Right hindlimb (tissue), 1 donor: ENCODE measurements at regions not wholly inside any gene's neighbourhood (a gene's known extent, or its start where the extent isn't known, plus 50 kb on each side); places are given as distances from the start of the nearest gene placed in this dataset.

Experiments
- DNase-seq: peaks from one replicate; pipeline ENCODE4 v3.0.0-alpha.2; 2018

GRCh38 chr7:3196629-3197400 lies 104.2 kb upstream of the SDK1 start:
- DNase-seq = no peak

DNA sequence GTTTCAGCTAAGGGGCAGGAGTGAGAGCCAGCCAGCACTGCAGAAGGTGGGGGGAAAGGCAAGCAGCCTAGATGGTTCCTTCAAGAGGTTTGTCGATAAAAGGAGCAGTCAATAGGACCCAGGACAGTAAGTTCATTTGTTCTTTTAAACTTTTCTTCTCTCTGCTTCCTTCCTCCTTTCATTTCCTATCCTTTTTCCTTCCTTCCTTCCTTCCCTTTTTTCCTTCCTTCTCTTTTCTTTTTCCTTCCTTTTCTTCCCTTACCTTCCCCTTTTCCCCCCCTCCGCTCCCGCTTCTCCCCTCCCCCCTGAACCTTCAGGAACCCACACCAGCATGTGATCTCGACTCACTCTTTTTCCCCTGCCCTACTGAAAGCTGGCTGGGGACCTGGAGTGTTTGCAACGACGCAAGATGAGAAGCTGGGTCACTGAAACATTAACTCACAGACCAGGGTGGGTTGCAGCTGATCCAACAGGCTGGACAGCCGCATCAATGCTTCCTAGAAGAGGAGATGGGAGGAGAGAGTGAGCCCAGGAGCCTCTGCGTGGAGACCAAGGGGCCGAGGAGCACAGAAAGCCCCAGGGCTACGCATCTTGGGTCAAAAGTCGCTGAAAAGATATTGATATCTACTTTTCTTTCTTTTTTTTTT lies 103.4 kb upstream of the SDK1 start:
- DNase-seq = no peak

DNA sequence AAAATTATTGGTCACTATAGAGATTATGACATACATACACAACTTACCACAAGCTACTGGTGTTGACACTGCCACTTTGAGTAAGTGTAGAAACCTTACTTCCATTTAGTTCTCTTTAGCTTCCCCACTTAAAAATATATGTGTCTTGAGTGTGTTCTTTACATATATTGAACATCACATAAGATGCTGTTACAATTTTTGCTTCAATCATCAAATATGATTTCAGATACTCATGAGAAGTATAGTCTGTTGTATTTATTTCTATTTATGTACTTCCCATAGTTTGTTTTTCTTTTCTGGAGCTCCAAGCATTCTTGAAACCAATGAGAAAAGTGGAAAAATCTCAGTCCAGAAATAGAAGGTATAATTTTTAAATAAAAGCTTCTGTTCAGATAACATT lies 102.7 kb upstream of the SDK1 start:
- DNase-seq = no peak

GRCh38 chr7:3200504-3200903 lies 100.5 kb upstream of the SDK1 start:
- no peak for DNase-seq

DNA sequence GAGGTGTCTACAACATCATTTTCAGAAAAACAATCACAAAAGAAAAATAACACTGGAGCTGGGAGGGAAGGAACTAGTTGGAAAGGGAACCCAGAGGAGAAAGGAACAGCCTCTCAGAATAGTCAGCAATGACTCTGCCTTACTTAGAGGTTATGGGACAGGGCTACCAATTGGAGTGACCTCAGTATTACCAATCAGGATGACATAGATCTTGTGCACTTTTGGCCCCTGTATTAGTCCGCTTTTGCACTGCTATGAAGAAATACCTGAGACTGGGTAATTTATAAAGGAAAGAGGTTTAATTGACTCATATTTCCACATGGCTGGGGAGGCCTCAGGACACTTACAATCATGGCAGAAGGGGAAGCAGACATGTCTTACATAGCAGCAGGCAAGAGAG lies 99.7 kb upstream of the SDK1 start:
- no peak for DNase-seq

DNA sequence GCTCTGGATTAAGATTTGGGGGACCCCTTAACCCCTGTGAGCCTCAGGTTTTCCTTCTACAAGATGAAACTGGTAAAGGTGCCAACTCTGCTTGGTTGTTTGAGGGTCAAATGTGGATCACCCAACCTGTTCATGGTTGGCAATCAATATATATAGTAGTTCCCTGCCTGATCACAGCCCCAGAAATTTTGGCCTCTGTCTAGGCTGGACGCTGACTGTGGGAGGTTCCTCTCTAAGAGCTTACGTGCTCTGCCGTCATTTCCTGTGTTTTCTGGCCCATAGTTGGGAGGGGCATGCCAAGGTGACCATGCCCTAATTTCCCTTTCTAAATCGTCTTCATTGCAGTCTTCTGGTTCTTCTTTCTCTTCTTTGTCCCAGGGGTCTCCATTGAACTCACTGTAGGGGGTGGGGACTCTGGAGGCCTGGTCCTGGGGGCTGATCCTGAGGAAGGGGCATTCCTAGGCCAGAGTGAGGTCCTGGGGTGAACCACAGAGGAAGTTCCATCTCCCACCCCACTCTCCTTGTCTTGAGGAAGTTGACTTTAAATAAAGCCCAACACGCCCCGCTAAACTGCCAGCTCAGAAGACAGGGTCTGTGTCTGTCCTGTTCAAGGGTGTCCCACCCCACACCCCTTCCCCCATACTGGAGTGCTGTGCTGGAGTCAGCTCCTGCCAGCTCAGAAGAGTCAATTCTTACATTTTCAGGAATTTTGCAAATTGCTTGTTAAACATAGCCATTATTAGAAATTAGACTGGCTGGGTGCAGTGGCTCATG lies 98.9 kb upstream of the SDK1 start:
- no peak for DNase-seq

DNA sequence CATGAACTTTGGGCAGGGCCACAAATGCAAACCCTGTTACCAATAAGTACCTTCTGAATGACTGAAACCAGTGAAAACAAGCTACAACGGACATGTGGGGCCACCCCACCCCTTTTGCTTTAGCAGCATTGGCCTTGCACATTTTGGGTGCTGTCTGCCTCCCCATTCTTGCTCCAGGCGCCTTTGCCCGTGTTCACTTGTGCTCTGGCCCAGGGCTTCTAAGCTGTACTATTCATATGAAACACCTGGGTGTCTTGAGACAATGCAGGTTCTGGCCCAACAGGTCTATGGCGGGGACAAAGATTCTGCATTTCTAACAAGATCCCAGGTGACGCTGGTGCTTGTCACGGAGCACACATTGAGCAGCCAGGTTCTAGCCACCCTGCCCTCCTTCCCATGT lies 96.5 kb upstream of the SDK1 start:
- DNase-seq = no peak

GRCh38 chr7:3206101-3206500 lies 95.0 kb upstream of the SDK1 start:
- DNase-seq = no peak

DNA sequence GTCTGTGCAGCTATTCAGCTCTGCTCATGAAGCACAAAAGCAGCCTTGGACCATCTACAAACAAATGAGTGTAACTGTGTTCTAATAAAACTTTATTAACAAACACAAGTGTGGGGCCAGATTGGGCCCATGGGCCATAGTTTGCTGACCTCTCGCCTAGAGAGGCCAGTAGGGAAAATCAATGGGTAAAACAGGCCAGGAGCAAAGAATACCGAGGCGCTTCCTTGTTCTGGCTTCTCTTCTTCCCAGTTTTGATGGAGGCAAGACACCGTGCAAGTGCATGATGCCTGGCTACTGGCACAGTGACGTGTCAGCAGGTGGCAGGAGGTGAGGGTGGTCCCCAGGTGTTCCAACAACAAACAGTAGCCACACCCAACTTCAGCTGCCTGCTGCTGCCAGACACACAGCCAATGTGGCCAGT lies 94.3 kb upstream of the SDK1 start:
- no peak for DNase-seq

DNA sequence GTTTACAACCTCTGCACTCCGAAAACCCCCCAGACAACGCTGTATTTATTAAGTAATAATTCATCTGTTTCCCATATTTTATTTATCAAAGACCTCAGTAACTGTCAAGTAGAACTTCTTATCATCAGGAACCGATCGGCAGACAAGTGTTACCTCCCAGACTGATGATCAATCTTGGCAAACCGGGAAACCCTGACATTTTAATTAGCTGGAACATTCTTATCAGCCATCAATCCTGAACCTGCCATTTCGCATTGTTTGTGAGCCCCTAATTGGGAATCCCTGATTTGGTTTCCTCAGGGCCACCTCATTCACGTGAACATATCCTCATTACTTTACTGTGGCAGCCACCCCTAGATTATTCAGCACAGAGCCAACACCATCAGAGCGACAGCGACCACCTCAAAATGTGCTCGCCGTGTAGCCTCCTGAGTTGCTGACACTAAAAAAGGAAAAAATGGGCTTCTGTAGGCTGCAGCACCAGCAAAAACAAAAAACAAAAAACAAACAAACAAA lies 93.6 kb upstream of the SDK1 start:
- DNase-seq = no peak

DNA sequence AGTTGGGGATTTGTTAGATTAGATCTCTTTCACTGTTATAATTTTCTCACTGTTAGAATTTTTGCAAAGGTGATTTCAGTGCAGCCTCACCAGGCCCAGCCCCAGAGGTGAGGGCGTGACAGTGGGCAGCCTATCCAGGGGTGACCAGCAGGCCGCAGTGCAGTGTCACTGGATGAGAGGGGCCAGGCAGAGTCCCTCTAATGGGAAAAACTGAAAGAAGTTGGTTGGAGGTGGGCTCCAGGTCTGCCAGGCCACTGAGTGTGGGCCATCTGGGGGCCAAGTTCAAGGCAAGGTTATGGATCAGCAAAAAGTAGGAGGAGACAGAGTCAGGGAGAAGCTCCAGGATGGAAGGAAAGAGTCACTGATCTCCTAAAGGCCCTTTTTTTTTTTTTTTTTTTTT lies 90.5 kb upstream of the SDK1 start:
- no peak for DNase-seq

DNA sequence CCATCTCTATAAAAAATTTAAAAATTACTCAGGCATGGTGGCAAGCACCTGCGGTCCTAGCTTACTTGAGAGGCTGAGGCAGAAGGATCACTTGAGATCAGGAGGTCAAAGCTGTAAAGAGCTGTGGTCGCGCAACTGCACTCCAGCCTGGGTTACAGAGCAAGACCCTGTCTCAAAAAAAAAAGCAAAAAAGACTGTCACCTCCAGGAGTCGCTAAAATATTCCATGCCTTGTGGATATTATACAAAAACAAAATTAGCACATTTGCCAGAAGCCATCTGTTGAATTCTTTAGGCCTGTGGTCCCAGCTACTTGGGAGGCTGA lies 87.0 kb upstream of the SDK1 start:
- no peak for DNase-seq

DNA sequence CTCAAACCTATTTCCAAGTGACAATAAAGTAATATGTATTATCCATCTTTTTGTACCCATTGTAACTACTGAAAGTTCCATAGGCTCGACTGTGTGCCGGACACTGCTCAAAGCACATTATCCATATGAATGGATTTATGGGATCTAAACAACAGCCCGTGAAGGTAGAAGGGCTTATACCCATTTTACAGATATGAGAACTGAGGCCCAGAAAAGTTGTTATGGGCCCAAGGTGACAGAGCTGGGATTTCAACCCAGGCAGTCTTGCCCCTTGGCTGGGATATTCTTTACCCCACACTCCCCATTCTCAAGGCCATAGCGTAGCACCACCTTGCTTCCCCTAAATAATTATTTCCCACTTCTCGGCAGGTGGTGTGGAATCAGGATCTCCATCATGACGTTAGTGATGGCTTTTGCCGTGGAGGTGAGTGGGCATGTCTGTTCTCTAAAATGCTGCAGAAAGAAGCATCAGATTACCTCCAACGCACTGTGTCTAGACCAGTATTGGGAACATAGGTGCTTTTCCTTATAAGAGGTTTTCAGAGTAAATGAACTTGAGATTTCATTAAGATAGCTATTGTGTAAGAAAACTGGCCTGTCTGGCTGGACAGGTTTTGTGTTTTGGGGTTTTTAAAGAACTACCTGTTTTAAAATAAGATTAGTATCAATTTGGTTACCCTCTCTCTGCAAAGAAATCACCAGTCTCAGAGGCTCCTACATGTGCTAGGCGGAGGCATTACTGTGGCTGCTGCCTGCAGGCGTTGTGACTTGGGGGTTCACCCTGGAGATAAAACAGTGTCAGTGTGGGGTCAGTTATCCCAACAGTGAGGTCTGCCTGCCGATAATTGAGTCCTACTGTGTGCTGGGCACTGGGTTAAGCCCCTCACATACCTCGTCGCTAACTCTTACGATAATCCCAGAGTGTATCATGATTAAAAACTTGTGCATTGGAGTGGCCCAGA lies 85.1 kb upstream of the SDK1 start:
- no peak for DNase-seq

DNA sequence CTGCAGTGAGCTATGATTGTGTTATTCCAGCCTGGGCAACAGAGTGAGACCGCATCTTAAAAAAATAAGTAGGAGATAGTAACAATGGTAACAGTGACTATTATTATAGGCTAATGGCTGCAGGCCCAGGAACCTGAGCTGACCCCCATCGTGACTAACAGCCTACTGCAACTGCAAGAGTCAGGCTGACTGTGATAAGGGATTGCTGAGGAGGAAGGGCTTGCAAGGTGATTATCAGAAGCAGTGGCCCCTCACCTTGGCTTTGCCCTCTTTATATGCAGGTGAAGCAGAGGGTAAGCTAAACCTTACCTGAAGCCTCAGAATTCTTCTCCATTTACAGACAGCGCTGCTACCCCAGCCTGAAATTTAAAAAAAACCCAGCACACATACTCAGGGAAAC lies 83.9 kb upstream of the SDK1 start:
- DNase-seq = no peak

DNA sequence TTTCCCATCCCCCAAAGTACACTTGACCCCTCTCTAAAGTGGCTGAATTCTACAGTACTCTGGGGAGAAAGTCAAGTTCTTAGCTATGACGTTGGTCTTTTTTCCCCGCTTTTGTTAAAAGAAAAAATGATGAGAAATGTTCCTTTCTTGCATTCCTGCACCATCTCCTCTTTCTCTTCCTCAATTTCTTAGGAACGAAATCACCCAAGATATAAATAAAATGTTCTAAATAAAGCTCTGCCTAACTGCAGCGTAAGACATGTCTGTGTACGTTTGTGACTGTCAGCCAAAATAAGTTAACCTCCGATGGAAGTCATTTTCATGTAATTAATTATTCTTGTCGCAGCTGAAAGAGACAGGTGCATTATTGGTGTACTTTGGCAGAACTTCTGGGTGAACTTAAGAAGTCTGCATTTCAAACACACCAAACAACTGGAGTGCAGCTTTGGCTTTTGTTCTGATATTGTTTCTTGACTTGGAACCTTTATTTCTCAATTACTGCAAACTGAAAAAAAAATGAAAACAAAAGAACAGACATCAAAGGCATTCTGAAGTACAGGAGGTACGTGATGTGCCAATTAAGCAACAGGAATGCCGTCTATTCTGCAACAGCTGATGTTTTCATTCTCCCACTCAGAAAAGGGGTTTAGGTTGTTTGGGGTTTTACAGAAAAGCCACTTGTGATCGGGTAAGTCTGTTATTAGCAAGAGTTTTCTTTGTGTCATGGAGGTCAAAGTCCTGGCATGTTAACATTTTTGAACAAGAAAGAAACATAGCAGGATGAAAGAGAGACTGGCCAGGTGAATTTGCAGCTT lies 82.4 kb upstream of the SDK1 start:
- no peak for DNase-seq

GRCh38 chr7:3229904-3230470 lies 71.1 kb upstream of the SDK1 start:
- no peak for DNase-seq

DNA sequence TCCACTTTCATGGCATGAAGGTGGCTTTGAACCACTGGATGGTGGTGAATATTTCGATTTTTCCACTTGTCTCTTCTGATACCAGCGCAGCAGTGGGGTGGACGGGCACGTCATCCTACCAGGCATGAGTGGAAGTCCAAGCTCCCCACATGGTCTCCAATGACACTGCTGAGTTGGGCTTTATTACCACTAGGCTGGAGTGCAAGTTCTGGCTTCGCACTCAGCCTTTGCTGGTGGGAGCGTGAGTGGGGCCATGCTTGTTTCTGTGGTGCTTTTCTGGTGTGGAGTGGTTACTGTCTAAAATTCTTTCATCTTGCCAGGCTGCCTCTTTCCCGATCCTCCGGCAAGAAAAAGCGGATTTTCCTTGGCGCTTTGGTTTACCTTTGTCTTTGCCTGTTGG lies 70.1 kb upstream of the SDK1 start:
- DNase-seq = no peak

DNA sequence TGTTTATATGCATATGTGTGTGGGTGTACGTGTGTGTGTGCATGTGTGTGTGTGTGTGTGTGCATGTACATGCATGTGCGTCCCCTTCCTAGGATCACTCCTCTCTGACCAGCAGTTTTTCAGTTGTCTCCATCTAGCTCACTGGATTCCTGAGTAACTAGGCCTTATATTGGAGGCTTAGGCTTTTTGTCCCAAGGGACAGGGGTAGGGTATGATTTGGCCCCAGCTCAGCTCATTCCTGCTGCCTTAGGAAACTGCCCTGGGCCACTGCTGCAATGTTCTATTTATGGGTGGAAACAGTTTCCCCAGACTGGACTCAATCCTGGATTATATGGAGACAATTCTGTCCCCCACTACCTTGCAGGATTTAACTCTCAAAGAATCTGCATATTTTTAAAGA lies 68.8 kb upstream of the SDK1 start:
- no peak for DNase-seq

GRCh38 chr7:3233301-3233700 lies 67.8 kb upstream of the SDK1 start:
- DNase-seq = no peak

GRCh38 chr7:3234051-3234450 lies 67.0 kb upstream of the SDK1 start:
- no peak for DNase-seq

DNA sequence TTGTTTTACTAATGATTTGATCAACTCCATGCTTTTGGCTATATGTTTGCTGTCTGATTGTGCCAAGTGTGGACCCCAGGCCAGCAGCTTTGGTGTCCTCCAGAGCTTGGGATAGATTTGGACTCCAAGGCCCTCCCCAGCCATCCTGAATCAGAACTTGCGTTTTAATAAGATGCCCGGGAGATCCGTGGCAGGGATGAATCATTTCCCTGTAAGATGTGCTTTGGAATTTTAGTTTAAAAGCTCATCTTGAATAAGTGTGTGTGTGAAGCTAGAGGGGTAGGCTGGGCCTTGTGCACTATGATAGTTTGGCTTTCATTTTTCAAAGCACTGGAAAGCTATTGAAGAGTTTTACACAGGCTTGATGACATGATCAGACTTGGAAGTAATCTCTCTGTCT lies 66.2 kb upstream of the SDK1 start:
- DNase-seq = no peak

DNA sequence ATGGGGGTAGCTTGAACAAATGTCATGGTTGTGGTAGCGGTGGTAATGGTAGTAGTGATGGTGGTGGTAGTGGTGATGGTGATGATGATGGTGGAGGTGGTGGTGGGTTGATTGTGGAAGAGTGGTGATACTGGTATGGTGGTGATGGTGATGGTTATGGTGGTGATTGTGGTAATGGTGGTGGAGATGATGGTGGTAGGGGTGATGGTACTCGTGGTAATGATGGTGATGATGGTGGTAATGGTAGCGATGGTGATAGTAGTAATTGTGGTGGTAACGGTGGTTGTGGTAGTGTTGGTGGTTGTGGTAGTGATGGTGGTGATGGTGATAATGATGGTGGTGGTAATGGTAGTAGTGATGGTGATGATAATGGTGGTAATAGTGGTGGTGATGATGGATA lies 65.7 kb upstream of the SDK1 start:
- DNase-seq = no peak
